RCC 7860 (cell line): ENCODE measurements at regions not wholly inside any gene's neighbourhood (a gene's known extent, or its start where the extent isn't known, plus 50 kb on each side); places are given as distances from the start of the nearest gene placed in this dataset.
"Not testable (repeated sequence)": the region's sequence is repeated elsewhere in the genome, so short reads cannot be mapped to it uniquely, and the experiment has no call there.

Experiments used
- DNase-seq: peaks from one replicate; pipeline ENCODE4 v3.0.0-alpha.2; 2015; ENCODE audit warnings: low spot score
- FAIRE-seq: peaks from 2 replicates; lab custom pipeline; 2012; peaks lifted over from hg19 to GRCh38; lab: Jason Lieb, UNC

- FAIRE-seq: no peak
Observed at GRCh38 chr4:12958436-12958835, 525.7 kb downstream of the RAB28 start.

GRCh38 chr4:12957108-12957507 lies 527.0 kb downstream of the RAB28 start:
- FAIRE-seq (no peak), DNase-seq (no peak)

More at GRCh38 chr4:12958436-12958835, 525.7 kb downstream of the RAB28 start:
- DNase-seq: no peak

- no peak for DNase-seq
- no peak for FAIRE-seq
Observed at GRCh38 chr4:12956026-12956425, 528.1 kb downstream of the RAB28 start.

GRCh38 chr4:12949719-12950490 lies 534.2 kb downstream of the RAB28 start:
- DNase-seq: no peak
- FAIRE-seq: no peak

GRCh38 chr4:12943069-12943468 lies 541.1 kb downstream of the RAB28 start:
- FAIRE-seq: no peak
- no peak for DNase-seq

GRCh38 chr4:12933760-12934221 lies 550.3 kb downstream of the RAB28 start:
- FAIRE-seq: no peak

GRCh38 chr4:12932203-12932788 lies 551.8 kb downstream of the RAB28 start:
- no peak for DNase-seq
- FAIRE-seq: no peak

More at GRCh38 chr4:12933760-12934221, 550.3 kb downstream of the RAB28 start:
- DNase-seq: no peak

- FAIRE-seq: no peak
- no peak for DNase-seq
Observed at GRCh38 chr4:12929784-12930183, 554.4 kb downstream of the RAB28 start.

GRCh38 chr4:12928751-12929150 lies 555.4 kb downstream of the RAB28 start:
- FAIRE-seq: no peak
- no peak for DNase-seq

GRCh38 chr4:12926189-12927066 lies 557.7 kb downstream of the RAB28 start:
- FAIRE-seq: no peak
- DNase-seq: no peak

GRCh38 chr4:12924728-12925320 lies 559.3 kb downstream of the RAB28 start:
- no peak for FAIRE-seq
- no peak for DNase-seq

GRCh38 chr4:12924253-12924652 lies 559.9 kb downstream of the RAB28 start:
- no peak for FAIRE-seq
- no peak for DNase-seq

- FAIRE-seq (no peak), DNase-seq (no peak)
Observed at GRCh38 chr4:12912896-12913418, 571.2 kb downstream of the RAB28 start.

- FAIRE-seq: no peak
- DNase-seq: no peak
Observed at GRCh38 chr4:12911750-12912358, 572.3 kb downstream of the RAB28 start.

GRCh38 chr4:12903640-12904039 lies 580.5 kb downstream of the RAB28 start:
- not testable (repeated sequence) for DNase-seq, FAIRE-seq

GRCh38 chr4:12902735-12903134 lies 581.4 kb downstream of the RAB28 start:
- no peak for DNase-seq
- no peak for FAIRE-seq

GRCh38 chr4:12897954-12898353 lies 586.2 kb downstream of the RAB28 start:
- no peak for DNase-seq
- no peak for FAIRE-seq

- DNase-seq (no peak), FAIRE-seq (no peak)
Observed at GRCh38 chr4:12894062-12894461, 590.1 kb downstream of the RAB28 start.

- FAIRE-seq (no peak), DNase-seq (no peak)
Observed at GRCh38 chr4:12889054-12889453, 595.1 kb downstream of the RAB28 start.
